Osteoblast (primary cell): ENCODE measurements at regions not wholly inside any gene's neighbourhood (a gene's known extent, or its start where the extent isn't known, plus 50 kb on each side); places are given as distances from the start of the nearest gene placed in this dataset.

Experiments used
- DNase-seq: peaks from one replicate; pipeline ENCODE4 v3.0.0; 2011; ENCODE audit warnings: low spot score, mixed read lengths; ENCODE audit not compliant: insufficient read length; ENCODE audit errors: missing footprints
- H2AFZ ChIP-seq: 2 replicates; pipeline ENCODE4 v1.6.0; 2011; ENCODE audit warnings: mild to moderate bottlenecking, low read length
- H3K27ac ChIP-seq: 2 replicates; pipeline ENCODE4 v1.5.1; 2011; ENCODE audit warnings: mild to moderate bottlenecking, low read depth, low read length, moderate library complexity
- H3K27me3 ChIP-seq: 2 replicates; pipeline ENCODE4 v1.6.0; 2012; ENCODE audit warnings: mild to moderate bottlenecking, control low read depth, inconsistent platforms, low read length, moderate library complexity; ENCODE audit not compliant: insufficient read depth
- H3K36me3 ChIP-seq: 2 replicates; pipeline ENCODE4 v1.5.1; 2011; ENCODE audit warnings: mild to moderate bottlenecking, low read length, control low read depth, moderate library complexity; ENCODE audit not compliant: insufficient read depth
- H3K4me1 ChIP-seq: 2 replicates; pipeline ENCODE4 v1.5.1; 2011; ENCODE audit warnings: mild to moderate bottlenecking, low read length, control low read depth, moderate library complexity; ENCODE audit not compliant: insufficient read depth
- H3K4me2 ChIP-seq: 2 replicates; pipeline ENCODE4 v1.6.0; 2011; ENCODE audit warnings: mild to moderate bottlenecking, low read length; ENCODE audit not compliant: insufficient read depth
- H3K4me3 ChIP-seq: fragments of 200-600 bp; sonication (generic); 3 replicates; pipeline ENCODE4 v1.5.1; 2012; ENCODE audit warnings: mild to moderate bottlenecking, low read length, inconsistent platforms; ENCODE audit not compliant: insufficient read depth
- H3K79me2 ChIP-seq: 2 replicates; pipeline ENCODE4 v1.6.0; 2012; ENCODE audit warnings: mild to moderate bottlenecking, low read length, control low read depth, inconsistent platforms; ENCODE audit not compliant: insufficient read depth
- H3K9me3 ChIP-seq: 2 replicates; pipeline ENCODE4 v1.5.1; 2011; ENCODE audit warnings: low read depth, low read length, control low read depth
- H4K20me1 ChIP-seq: 2 replicates; pipeline ENCODE4 v1.6.0; 2012; ENCODE audit warnings: mild to moderate bottlenecking, low read length, control low read depth; ENCODE audit not compliant: insufficient read depth
- TF ChIP-seq, protein P1 (sequence below): IDR thresholded peaks from 2 replicates; pipeline ENCODE4 v1.5.1; 2011; ENCODE audit warnings: mild to moderate bottlenecking, low read depth, low read length, moderate library complexity; ENCODE audit errors: extremely low read depth

- no peak for DNase-seq
- no peak overlapping the region for H3K4me3 ChIP-seq
- no peak overlapping the region for H3K4me2 ChIP-seq
- no peak overlapping the region for H3K27ac ChIP-seq
- no peaks in the 10 kb centered on the region for H3K27me3 ChIP-seq
- H2AFZ ChIP-seq, result no peak overlapping the region
- peaks cover 2% of the 10 kb centered on the region for H3K9me3 ChIP-seq
- no peaks in the 10 kb centered on the region for H3K4me1 ChIP-seq
- TF ChIP-seq, protein P1, sequence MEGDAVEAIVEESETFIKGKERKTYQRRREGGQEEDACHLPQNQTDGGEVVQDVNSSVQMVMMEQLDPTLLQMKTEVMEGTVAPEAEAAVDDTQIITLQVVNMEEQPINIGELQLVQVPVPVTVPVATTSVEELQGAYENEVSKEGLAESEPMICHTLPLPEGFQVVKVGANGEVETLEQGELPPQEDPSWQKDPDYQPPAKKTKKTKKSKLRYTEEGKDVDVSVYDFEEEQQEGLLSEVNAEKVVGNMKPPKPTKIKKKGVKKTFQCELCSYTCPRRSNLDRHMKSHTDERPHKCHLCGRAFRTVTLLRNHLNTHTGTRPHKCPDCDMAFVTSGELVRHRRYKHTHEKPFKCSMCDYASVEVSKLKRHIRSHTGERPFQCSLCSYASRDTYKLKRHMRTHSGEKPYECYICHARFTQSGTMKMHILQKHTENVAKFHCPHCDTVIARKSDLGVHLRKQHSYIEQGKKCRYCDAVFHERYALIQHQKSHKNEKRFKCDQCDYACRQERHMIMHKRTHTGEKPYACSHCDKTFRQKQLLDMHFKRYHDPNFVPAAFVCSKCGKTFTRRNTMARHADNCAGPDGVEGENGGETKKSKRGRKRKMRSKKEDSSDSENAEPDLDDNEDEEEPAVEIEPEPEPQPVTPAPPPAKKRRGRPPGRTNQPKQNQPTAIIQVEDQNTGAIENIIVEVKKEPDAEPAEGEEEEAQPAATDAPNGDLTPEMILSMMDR, result no peak
- H3K36me3 ChIP-seq, result no peaks in the 10 kb centered on the region
- H3K79me2 ChIP-seq, result no peaks in the 10 kb centered on the region
- no peaks in the 10 kb centered on the region for H4K20me1 ChIP-seq
Measured at GRCh38 chr3:5499404-5499803, 311.9 kb downstream of the EDEM1 start.

DNA sequence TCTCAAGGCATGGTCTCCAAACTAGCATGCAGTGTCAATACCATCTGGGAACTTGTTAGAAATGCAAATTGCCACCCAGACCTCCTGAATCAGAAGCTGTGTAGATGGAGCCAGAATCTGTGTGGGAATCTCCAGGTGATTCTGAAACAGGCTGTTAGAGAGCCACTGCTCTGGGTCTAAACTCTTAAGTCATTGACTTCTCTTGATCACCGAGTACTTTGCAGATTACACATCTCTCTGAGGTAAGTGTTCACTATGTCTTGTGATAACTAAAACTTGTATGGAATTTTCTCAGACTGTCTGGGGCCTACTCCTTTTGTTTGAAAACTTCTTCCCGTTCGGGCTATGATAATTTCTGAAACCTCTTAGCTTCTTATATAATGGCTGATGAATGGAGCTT, 315.6 kb downstream of the EDEM1 start:
- Histone ChIP-seq H3K4me2 (no peak overlapping the region), H3K36me3 (no peaks in the 10 kb centered on the region), H3K79me2 (no peaks in the 10 kb centered on the region), H3K4me3 (no peak overlapping the region), H3K27me3 (no peaks in the 10 kb centered on the region), H3K4me1 (no peaks in the 10 kb centered on the region), H3K9me3 (peaks cover 2% of the 10 kb centered on the region), H4K20me1 (no peaks in the 10 kb centered on the region), H2AFZ (no peak overlapping the region), H3K27ac (no peak overlapping the region)
- TF ChIP-seq, protein P1, result no peak
- no peak for DNase-seq

DNA sequence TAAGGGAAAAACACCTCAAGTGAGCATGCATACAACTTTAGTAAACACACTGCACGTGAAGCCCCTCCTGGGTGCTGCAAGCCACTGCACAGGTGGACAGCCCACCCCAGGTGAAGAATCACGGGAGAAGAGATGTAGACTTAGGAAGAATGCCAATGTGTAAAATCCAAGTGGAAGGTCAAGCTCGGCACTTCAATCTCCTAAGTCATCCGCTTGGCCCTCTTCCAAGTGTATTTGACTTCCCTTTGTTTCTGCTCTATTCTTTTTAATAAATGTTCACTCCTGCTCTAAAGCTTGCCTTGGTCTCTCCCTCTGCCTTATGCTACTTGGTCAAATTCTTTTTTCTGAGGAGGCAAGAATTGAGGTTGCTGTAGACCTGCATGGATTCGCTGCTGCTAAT, 316.6 kb downstream of the EDEM1 start:
- Histone ChIP-seq H3K4me3 (no peak overlapping the region), H4K20me1 (no peaks in the 10 kb centered on the region), H3K79me2 (no peaks in the 10 kb centered on the region), H3K36me3 (no peaks in the 10 kb centered on the region), H3K27me3 (no peaks in the 10 kb centered on the region), H3K27ac (no peak overlapping the region), H2AFZ (no peak overlapping the region), H3K4me2 (no peak overlapping the region), H3K9me3 (peaks cover 2% of the 10 kb centered on the region), H3K4me1 (no peaks in the 10 kb centered on the region)
- DNase-seq, result no peak
- TF ChIP-seq, protein P1, result no peak

DNA sequence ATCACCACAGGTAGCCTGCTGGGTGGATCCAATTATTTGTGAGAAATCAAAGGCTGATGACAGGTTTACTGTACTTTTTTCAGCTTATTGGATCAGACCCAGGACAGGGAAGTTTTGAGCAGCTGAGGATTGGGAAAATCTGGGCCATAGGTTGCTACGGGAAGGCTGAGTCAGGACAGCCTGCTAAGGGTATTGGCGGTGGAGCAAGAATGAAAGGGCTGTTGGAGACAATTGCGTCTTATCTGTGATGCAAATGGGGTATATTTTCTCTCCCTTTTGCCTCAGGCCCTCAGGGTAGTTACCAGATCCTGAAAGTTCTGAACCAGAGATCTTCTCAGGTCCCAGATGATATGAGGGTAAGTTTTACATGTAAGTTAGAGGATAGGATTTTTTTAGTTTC, 317.7 kb downstream of the EDEM1 start:
- H3K36me3 ChIP-seq, result no peaks in the 10 kb centered on the region
- no peaks in the 10 kb centered on the region for H3K4me1 ChIP-seq
- H3K27me3 ChIP-seq, result no peaks in the 10 kb centered on the region
- no peaks in the 10 kb centered on the region for H3K79me2 ChIP-seq
- no peak overlapping the region for H2AFZ ChIP-seq
- no peak overlapping the region for H3K4me3 ChIP-seq
- H3K4me2 ChIP-seq, result no peak overlapping the region
- TF ChIP-seq, protein P1, result no peak
- no peak overlapping the region for H3K27ac ChIP-seq
- no peaks in the 10 kb centered on the region for H4K20me1 ChIP-seq
- H3K9me3 ChIP-seq, result peaks cover 2% of the 10 kb centered on the region
- no peak for DNase-seq
